ENCODE measurements at regions not wholly inside any gene's neighbourhood (a gene's known extent, or its start where the extent isn't known, plus 50 kb on each side); places are given as distances from the start of the nearest gene placed in this dataset.
A peak's percentile ranks its signal among the peaks of the same experiment; 100 is the strongest.

DNA sequence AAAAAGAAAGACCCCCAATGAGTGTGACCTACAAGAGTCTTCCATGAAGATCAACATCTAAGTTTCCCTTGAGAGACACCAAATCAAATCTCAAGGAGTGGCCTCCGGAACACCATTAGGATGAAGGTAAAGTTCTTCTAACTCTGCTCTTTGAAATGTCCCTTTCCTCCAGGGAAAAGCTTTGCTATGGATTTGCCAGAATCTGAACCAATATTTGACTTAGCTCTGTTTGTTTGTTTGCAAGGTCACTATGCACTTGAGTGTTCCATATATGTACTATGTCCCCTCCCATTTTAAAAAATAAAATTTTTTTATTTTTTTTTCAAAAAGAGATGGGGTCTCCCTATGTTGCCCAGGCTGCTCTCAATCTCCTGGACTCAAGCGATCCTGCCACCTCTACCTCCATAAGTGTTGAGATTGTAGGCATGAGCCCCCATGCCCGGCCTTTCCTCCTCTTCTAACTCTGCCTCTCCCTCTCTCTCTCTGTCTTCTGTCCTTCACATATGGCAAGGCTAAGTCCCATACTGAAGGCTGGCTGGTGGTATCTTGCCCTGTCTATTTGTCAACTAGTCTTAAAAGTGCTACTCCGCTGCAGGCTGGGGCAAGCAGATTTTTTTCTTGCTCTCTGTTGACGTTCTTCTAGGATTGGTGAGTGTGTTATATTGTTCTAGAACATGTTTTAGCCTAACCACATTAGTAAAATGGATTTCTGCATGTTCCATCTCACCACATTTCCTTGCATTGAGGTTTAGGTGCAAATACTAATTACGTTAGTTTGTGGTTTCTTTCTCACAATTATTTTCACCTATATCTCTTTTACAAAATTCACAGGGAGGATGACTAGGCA, 276.7 kb upstream of the DYNLRB2 start:
- Histone ChIP-seq H3K4me1 (peaks cover 0 to 11% (median 0%) of the 10 kb centered on the region in 4 donors), H3K36me3 (no peaks in the 10 kb centered on the region), H3K4me3 (no peak overlapping the region), H3K9me3 (no peaks in the 10 kb centered on the region), H3K27me3 (no peaks in the 10 kb centered on the region), H3K27ac (no peak overlapping the region)
- DNase-seq (no peak), ATAC-seq (peak in 1 of 4 donors; percentile 62)
- TF ChIP-seq, protein P1, sequence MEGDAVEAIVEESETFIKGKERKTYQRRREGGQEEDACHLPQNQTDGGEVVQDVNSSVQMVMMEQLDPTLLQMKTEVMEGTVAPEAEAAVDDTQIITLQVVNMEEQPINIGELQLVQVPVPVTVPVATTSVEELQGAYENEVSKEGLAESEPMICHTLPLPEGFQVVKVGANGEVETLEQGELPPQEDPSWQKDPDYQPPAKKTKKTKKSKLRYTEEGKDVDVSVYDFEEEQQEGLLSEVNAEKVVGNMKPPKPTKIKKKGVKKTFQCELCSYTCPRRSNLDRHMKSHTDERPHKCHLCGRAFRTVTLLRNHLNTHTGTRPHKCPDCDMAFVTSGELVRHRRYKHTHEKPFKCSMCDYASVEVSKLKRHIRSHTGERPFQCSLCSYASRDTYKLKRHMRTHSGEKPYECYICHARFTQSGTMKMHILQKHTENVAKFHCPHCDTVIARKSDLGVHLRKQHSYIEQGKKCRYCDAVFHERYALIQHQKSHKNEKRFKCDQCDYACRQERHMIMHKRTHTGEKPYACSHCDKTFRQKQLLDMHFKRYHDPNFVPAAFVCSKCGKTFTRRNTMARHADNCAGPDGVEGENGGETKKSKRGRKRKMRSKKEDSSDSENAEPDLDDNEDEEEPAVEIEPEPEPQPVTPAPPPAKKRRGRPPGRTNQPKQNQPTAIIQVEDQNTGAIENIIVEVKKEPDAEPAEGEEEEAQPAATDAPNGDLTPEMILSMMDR (IDR thresholded peaks at IDR 0.05) = no peak
- TF ChIP-seq POLR2A (IDR thresholded peaks at IDR 0.05) = no peak
- intact Hi-C loops (cut with DNase I) = no loop called here
- 64% methylated on average over 4 of the region's 6 CpGs for WGBS (ENCODE audit: insufficient coverage, low coverage, low lambda C conversion rate, missing lambda C conversion rate)

DNA sequence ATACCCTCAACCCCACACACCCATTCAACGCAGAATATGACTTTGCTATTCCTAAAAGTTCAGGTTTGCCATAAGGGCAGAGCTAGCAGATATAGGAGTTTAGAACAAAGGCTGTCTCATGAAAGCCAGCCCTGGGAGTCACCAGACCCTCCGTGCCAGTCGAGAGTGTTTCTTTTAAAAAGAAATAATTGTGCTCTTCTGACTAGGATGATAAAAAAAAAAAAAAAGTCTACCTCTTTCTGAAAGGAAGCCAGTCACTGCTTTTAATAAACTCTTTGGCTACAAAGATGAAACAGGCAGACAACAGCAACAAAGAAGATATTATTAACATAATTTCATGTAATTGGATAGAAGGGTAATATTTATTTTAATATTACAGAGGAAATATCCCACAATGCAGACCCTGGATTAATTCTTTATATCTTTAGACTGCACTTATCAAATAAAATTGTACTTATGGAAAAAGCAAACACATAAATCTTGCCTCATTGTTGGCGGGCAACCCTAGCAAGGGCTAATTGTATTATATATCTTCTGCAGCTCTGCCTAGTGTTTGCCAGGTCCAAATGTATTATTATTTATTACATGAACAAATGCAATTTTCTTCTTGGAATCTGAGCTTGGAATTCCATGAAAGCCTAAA, 277.5 kb upstream of the DYNLRB2 start:
- no peak overlapping the region for H3K4me3 ChIP-seq
- 88% methylated on average over 4 of the region's 4 CpGs for WGBS (ENCODE audit: insufficient coverage, low coverage, low lambda C conversion rate, missing lambda C conversion rate)
- TF ChIP-seq POLR2A (IDR thresholded peaks at IDR 0.05) = no peak
- TF ChIP-seq, protein P1 (IDR thresholded peaks at IDR 0.05) = no peak

DNA sequence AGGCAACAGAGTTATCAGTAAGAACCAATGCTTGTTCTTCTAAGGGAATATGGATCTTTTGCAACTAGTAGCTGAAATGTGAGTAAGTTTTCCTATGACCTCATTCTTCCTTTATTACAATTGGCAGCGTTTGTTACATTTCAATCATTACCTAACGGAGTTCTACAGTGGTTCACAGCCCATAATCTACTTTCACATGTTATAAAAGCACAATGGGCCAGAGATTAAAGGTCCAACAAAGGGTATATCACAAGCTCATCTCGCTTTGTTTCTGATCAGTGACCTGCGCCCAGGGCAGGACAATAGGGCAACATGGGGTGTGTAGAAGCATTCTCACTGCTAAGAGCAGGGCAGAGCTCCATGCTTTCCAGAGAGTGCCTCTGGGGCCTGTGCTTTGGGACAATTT, 279.9 kb upstream of the DYNLRB2 start:
- Histone ChIP-seq H3K27ac (no peak overlapping the region), H3K27me3 (no peaks in the 10 kb centered on the region), H3K4me1 (peaks cover 0 to 11% (median 0%) of the 10 kb centered on the region in 4 donors), H3K4me3 (no peak overlapping the region), H3K9me3 (no peaks in the 10 kb centered on the region), H3K36me3 (no peaks in the 10 kb centered on the region)
- intact Hi-C loops (cut with DNase I) = no loop called here
- WGBS (ENCODE audit: insufficient coverage, low coverage, low lambda C conversion rate, missing lambda C conversion rate) = 72% methylated on average over 4 of the region's 4 CpGs
- TF ChIP-seq, protein P1 (IDR thresholded peaks at IDR 0.05) = no peak
- no peak for TF ChIP-seq POLR2A (IDR thresholded peaks at IDR 0.05)
- DNase-seq (no peak), ATAC-seq (peak in 1 of 4 donors; percentile 32)

More for the DNA sequence above, 277.5 kb upstream of the DYNLRB2 start:
- H3K9me3 ChIP-seq = no peaks in the 10 kb centered on the region
- DNase-seq (no peak), ATAC-seq (no peak)
- H3K27ac ChIP-seq = no peak overlapping the region
- no peaks in the 10 kb centered on the region for H3K36me3 ChIP-seq
- H3K4me1 ChIP-seq = peaks cover 0 to 11% (median 0%) of the 10 kb centered on the region in 4 donors
- intact Hi-C loops (cut with DNase I) = no loop called here
- H3K27me3 ChIP-seq = no peaks in the 10 kb centered on the region

DNA sequence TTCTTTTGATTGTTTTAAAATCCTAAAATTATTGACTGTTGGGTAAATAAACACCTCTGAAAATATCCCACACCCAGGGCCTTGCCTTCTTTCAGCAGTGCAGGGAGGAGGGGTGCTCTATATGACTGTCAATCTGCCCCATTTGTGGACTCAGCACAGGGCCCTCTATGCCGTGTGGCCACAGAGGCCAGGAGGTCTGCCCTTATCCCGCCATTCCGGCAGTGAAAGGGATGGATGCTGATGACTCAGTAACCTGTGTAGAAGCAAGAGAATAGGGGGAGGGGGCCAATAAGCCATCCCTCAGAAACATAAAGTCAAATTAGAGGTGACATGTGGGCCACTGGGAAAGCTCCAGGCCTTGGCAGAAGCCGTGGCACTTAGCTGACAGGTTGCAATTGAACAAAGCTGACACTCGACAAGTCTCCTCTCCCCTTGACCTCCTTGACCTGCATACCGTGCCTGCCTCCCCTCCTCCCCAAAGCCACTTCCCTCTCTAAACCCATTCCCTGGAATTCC, 281.4 kb upstream of the DYNLRB2 start:
- no peak overlapping the region for H3K4me3 ChIP-seq
- H3K9me3 ChIP-seq = no peaks in the 10 kb centered on the region
- H3K27me3 ChIP-seq = no peaks in the 10 kb centered on the region
- WGBS (ENCODE audit: insufficient coverage, low coverage, low lambda C conversion rate, missing lambda C conversion rate) = 75% methylated on average over 3 of the region's 6 CpGs
- intact Hi-C loops (cut with DNase I) = no loop called here
- no peaks in the 10 kb centered on the region for H3K36me3 ChIP-seq
- H3K4me1 ChIP-seq = peaks cover 0 to 11% (median 0%) of the 10 kb centered on the region in 4 donors
- no peak overlapping the region for H3K27ac ChIP-seq
- no peak for ATAC-seq
- TF ChIP-seq, protein P1 (IDR thresholded peaks at IDR 0.05) = no peak
- no peak for TF ChIP-seq POLR2A (IDR thresholded peaks at IDR 0.05)
- DNase-seq = no peak

All from right lobe of liver (tissue), 6 donors.